Naive thymus-derived CD8-positive, alpha-beta T cell (primary cell): ENCODE measurements at regions not wholly inside any gene's neighbourhood (a gene's known extent, or its start where the extent isn't known, plus 50 kb on each side); places are given as distances from the start of the nearest gene placed in this dataset.

Source experiments
- ATAC-seq, 2 donors: fragments of 150-1000 bp; cut with Tn5 transposase in 1 of 2; sonication (Bioruptor Pico), chemical (Tn5 transposase) in 1 of 2; 1 replicate in 1 of 2; 2 replicates in 1 of 2; pipeline ENCODE4 v1.10.0; 2021; ENCODE audit warnings: mild to moderate bottlenecking in 2 of 2, moderate library complexity in 2 of 2
- POLR2A ChIA-PET: fragments of 350-600 bp; sonication (Branson Sonifier 250); formaldehyde crosslinking; loops from one replicate; lab custom pipeline; 2021; ENCODE audit warnings: antibody characterized with exemption; lab: Charles Lee
- DNase-seq, 10 donors: peaks; one replicate each; pipeline versions ENCODE4 v3.0.0 to v3.0.0-alpha.2; 2020 to 2022
- H3K27ac Mint-ChIP-seq, 10 donors: one replicate each; pipeline ENCODE4 v1.8.0; 2020 to 2022; ENCODE audit warnings: mild to moderate bottlenecking in 10 of 10, mixed read lengths in 10 of 10, moderate library complexity in 4 of 10, inconsistent platforms in 1 of 10
- H3K27me3 Mint-ChIP-seq, 5 donors: one replicate each; pipeline ENCODE4 v1.8.0; 2021 to 2022; ENCODE audit warnings: mixed read lengths in 5 of 5
- H3K36me3 Mint-ChIP-seq, 3 donors: one replicate each; pipeline ENCODE4 v1.8.0; 2020 to 2022; ENCODE audit warnings: mixed read lengths in 3 of 3, mild to moderate bottlenecking in 2 of 3, inconsistent platforms in 1 of 3
- H3K4me1 Mint-ChIP-seq, 4 donors: one replicate each; pipeline ENCODE4 v1.8.0; 2021 to 2022; ENCODE audit warnings: mixed read lengths in 4 of 4
- H3K4me3 Mint-ChIP-seq, 10 donors: one replicate each; pipeline ENCODE4 v1.8.0; 2020 to 2022; ENCODE audit warnings: mild to moderate bottlenecking in 10 of 10, mixed read lengths in 10 of 10, moderate library complexity in 6 of 10, inconsistent platforms in 1 of 10
- H3K9me3 Mint-ChIP-seq, 9 donors: one replicate each; pipeline ENCODE4 v1.8.0; 2020 to 2022; ENCODE audit warnings: mixed read lengths in 9 of 9, mild to moderate bottlenecking in 3 of 9, inconsistent platforms in 1 of 9, moderate library complexity in 1 of 9

- H3K27ac Mint-ChIP-seq: no peak overlapping the region
- POLR2A ChIA-PET: no interaction called here
- H3K4me1 Mint-ChIP-seq: no peaks in the 10 kb centered on the region
- DNase-seq (no peak), ATAC-seq (no peak)
- H3K9me3 Mint-ChIP-seq: peaks cover 0 to 24% (median 5%) of the 10 kb centered on the region in 9 donors
- peaks cover 4 to 16% (median 9%) of the 10 kb centered on the region in 5 donors for H3K27me3 Mint-ChIP-seq
- peaks cover 0 to 11% (median 0%) of the 10 kb centered on the region in 3 donors for H3K36me3 Mint-ChIP-seq
- no peak overlapping the region for H3K4me3 Mint-ChIP-seq
These were observed 206.1 kb downstream of the TTC32 start for GRCh38 chr2:19695706-19696105.

DNA sequence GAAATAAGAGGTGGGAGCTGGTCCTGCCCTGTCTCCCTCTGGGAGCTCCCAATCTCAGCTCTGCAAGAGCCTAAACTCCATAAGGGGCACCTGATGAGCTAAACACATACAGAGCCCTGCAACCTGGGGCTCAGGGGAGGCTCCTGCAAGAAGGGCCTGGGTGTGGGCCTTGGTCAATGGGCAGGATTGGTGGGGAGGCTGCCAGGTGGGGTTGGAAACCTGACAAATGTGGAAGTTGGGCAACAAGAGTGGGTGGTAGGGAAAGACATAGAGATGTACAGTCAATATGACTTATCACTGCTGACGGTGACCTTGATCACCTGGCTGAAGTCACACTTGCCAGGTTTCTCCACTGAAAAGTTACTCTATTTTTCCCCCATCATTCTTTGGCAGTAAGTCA, 209.9 kb downstream of the TTC32 start:
- DNase-seq: no peak
- no peaks in the 10 kb centered on the region for H3K4me1 Mint-ChIP-seq
- POLR2A ChIA-PET: no interaction called here
- H3K36me3 Mint-ChIP-seq: peaks cover 0 to 6% (median 0%) of the 10 kb centered on the region in 3 donors
- no peak overlapping the region for H3K27ac Mint-ChIP-seq
- H3K4me3 Mint-ChIP-seq: no peak overlapping the region
- H3K27me3 Mint-ChIP-seq: peaks cover 0 to 16% (median 7%) of the 10 kb centered on the region in 5 donors
- H3K9me3 Mint-ChIP-seq: peaks cover 0 to 11% (median 0%) of the 10 kb centered on the region in 9 donors
- ATAC-seq: no peak

DNA sequence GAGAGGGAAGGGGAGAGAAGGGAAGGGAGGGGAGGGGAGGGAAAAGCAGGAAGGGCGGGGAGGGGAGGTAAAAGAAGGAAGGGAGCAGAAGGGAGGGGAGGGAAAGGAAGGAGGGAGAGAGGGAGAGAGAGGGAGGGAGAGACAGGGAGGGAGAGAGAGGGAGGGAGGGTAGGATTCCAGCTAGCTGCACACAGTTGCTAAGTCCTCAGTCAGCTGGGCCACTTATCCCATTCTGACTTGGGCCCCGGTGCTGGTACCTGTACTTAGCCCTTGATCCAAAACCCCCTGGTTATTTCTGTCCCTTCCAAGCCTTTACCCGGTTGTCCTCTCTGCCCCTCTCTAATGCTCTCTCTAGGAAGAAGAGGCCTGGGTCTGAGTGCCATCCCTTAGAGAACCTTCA, 211.4 kb downstream of the TTC32 start:
- POLR2A ChIA-PET: no interaction called here
- Mint-ChIP-seq H3K27me3 (peaks cover 0 to 16% (median 7%) of the 10 kb centered on the region in 5 donors), H3K4me1 (no peaks in the 10 kb centered on the region), H3K27ac (no peak overlapping the region), H3K36me3 (no peaks in the 10 kb centered on the region), H3K9me3 (peaks cover 0 to 3% (median 0%) of the 10 kb centered on the region in 9 donors), H3K4me3 (no peak overlapping the region)
- DNase-seq: no peak
- ATAC-seq: no peak

DNA sequence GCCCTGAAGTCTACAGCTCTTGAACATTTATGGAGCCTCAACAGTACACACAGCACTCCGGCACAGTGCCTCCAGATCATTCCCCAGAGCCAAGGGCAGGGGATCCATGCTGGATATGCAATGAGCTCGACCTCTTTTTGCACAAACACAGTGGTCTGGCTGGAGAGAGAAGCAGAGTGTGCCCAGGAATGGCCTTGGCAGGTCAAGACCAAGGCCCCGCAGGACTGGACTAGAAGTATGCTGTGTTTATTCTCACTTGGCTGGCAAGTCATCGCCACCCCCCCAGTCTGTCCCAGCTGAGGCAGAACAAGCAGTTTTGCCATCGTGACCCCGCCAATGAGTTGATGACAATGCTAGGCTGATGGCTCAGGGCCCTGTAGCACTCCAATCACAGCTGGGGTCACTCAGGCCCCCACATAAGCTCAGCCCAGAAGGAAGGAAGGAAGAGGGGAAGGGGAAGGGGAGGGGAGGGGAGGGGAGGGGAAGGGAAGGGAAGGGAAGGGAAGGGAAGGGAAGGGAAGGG, 212.1 kb downstream of the TTC32 start:
- H3K27me3 Mint-ChIP-seq: peaks cover 0 to 16% (median 7%) of the 10 kb centered on the region in 5 donors
- POLR2A ChIA-PET: no interaction called here
- H3K27ac Mint-ChIP-seq: no peak overlapping the region
- no peaks in the 10 kb centered on the region for H3K4me1 Mint-ChIP-seq
- no peaks in the 10 kb centered on the region for H3K9me3 Mint-ChIP-seq
- H3K4me3 Mint-ChIP-seq: no peak overlapping the region
- no peaks in the 10 kb centered on the region for H3K36me3 Mint-ChIP-seq
- ATAC-seq: no peak
- no peak for DNase-seq

GRCh38 chr2:19688059-19688458, 213.7 kb downstream of the TTC32 start:
- Mint-ChIP-seq H3K4me1 (no peaks in the 10 kb centered on the region), H3K4me3 (no peak overlapping the region), H3K27ac (no peak overlapping the region), H3K9me3 (no peaks in the 10 kb centered on the region), H3K27me3 (peaks cover 0 to 19% (median 7%) of the 10 kb centered on the region in 5 donors), H3K36me3 (no peaks in the 10 kb centered on the region)
- POLR2A ChIA-PET: no interaction called here
- DNase-seq (no peak), ATAC-seq (no peak)

GRCh38 chr2:19687017-19687659, 214.6 kb downstream of the TTC32 start:
- Mint-ChIP-seq H3K27me3 (peaks cover 0 to 19% (median 7%) of the 10 kb centered on the region in 5 donors), H3K27ac (peak overlapping the region in 1 of 10 donors; percentile 51), H3K4me3 (no peak overlapping the region), H3K9me3 (no peaks in the 10 kb centered on the region), H3K4me1 (no peaks in the 10 kb centered on the region), H3K36me3 (no peaks in the 10 kb centered on the region)
- POLR2A ChIA-PET: no interaction called here
- ATAC-seq: no peak
- no peak for DNase-seq

- Mint-ChIP-seq H3K36me3 (no peaks in the 10 kb centered on the region), H3K27ac (no peak overlapping the region), H3K4me1 (no peaks in the 10 kb centered on the region), H3K4me3 (no peak overlapping the region), H3K9me3 (no peaks in the 10 kb centered on the region), H3K27me3 (peaks cover 0 to 19% (median 7%) of the 10 kb centered on the region in 5 donors)
- no peak for ATAC-seq
- POLR2A ChIA-PET: no interaction called here
- DNase-seq: no peak
These were observed 215.3 kb downstream of the TTC32 start for GRCh38 chr2:19686439-19686838.

GRCh38 chr2:19685731-19686130, 216.1 kb downstream of the TTC32 start:
- Mint-ChIP-seq H3K27ac (no peak overlapping the region), H3K36me3 (no peaks in the 10 kb centered on the region), H3K27me3 (peaks cover 0 to 14% (median 3%) of the 10 kb centered on the region in 5 donors), H3K9me3 (no peaks in the 10 kb centered on the region), H3K4me1 (no peaks in the 10 kb centered on the region), H3K4me3 (no peak overlapping the region)
- ATAC-seq (no peak), DNase-seq (no peak)
- POLR2A ChIA-PET: no interaction called here

- Mint-ChIP-seq H3K27me3 (peaks cover 0 to 14% (median 2%) of the 10 kb centered on the region in 5 donors), H3K9me3 (no peaks in the 10 kb centered on the region), H3K4me3 (no peak overlapping the region), H3K4me1 (no peaks in the 10 kb centered on the region), H3K27ac (peak overlapping the region in 1 of 10 donors; percentile 14), H3K36me3 (no peaks in the 10 kb centered on the region)
- no peak for DNase-seq
- POLR2A ChIA-PET: no interaction called here
- no peak for ATAC-seq
These were observed 217.3 kb downstream of the TTC32 start for GRCh38 chr2:19684516-19684915.

- DNase-seq: no peak
- Mint-ChIP-seq H3K36me3 (no peaks in the 10 kb centered on the region), H3K4me1 (no peaks in the 10 kb centered on the region), H3K27me3 (peaks cover 0 to 9% (median 0%) of the 10 kb centered on the region in 5 donors), H3K9me3 (no peaks in the 10 kb centered on the region), H3K4me3 (no peak overlapping the region), H3K27ac (no peak overlapping the region)
- ATAC-seq: no peak
- POLR2A ChIA-PET: no interaction called here
These were observed 218.2 kb downstream of the TTC32 start for GRCh38 chr2:19683556-19683955.

GRCh38 chr2:19682493-19682892, 219.3 kb downstream of the TTC32 start:
- H3K4me3 Mint-ChIP-seq: no peak overlapping the region
- H3K27me3 Mint-ChIP-seq: peaks cover 0 to 7% (median 2%) of the 10 kb centered on the region in 5 donors
- no peaks in the 10 kb centered on the region for H3K4me1 Mint-ChIP-seq
- DNase-seq (no peak), ATAC-seq (no peak)
- no peak overlapping the region for H3K27ac Mint-ChIP-seq
- no peaks in the 10 kb centered on the region for H3K36me3 Mint-ChIP-seq
- POLR2A ChIA-PET: no interaction called here
- H3K9me3 Mint-ChIP-seq: no peaks in the 10 kb centered on the region

DNA sequence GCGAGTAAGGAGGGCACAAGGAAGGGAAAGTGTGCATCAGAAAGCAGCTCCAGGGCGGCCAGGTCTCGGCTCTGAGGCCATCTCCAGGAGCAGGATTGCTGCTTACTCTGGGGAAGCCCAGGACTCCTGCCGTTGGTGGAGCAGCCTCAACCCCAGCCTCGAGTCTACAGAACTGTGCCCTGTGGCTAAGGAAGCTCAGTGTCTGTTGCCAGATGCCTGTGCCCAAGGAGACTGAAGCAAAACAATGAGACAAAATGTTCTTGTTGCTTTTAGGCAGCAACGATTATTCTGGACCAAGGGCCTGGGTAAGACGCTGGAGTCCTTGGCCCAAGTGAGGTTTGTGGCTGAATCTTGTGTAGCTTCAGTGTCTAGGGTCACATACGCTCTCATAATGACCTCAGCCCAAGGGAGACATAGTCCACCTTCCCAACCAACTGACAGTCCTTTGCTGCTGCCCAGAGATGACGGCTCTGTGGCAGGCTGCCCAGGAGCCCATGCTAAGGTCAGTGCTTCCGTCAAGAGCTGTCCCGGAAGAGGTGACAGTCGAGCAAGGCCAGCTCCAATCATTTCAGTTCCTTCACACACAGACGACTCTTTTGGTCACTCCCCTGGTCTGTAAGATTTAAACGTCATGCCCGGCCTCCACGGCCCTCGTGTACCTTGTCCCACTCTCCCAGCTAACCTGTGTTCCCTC, 223.8 kb downstream of the TTC32 start:
- peaks cover 3 to 27% (median 25%) of the 10 kb centered on the region in 5 donors for H3K27me3 Mint-ChIP-seq
- no peak overlapping the region for H3K27ac Mint-ChIP-seq
- POLR2A ChIA-PET: interaction anchor here (0.5 kb wide), 1 partner anchor 659 kb away, joined by 3 read pairs; no protein-coding TSS in a partner anchor
- no peak for DNase-seq
- no peak overlapping the region for H3K4me3 Mint-ChIP-seq
- no peaks in the 10 kb centered on the region for H3K9me3 Mint-ChIP-seq
- peaks cover 0 to 2% (median 0%) of the 10 kb centered on the region in 4 donors for H3K4me1 Mint-ChIP-seq
- no peaks in the 10 kb centered on the region for H3K36me3 Mint-ChIP-seq
- ATAC-seq: no peak

GRCh38 chr2:19677215-19677777, 224.5 kb downstream of the TTC32 start:
- POLR2A ChIA-PET: interaction anchor here (0.7 kb wide), 1 partner anchor 327 kb away, joined by 3 read pairs; no protein-coding TSS in a partner anchor
- Mint-ChIP-seq H3K9me3 (no peaks in the 10 kb centered on the region), H3K36me3 (no peaks in the 10 kb centered on the region), H3K4me3 (no peak overlapping the region), H3K27ac (no peak overlapping the region), H3K27me3 (peaks cover 3 to 32% (median 25%) of the 10 kb centered on the region in 5 donors), H3K4me1 (peaks cover 0 to 2% (median 0%) of the 10 kb centered on the region in 4 donors)
- no peak for ATAC-seq
- no peak for DNase-seq
